ENCODE measurements at regions not wholly inside any gene's neighbourhood (a gene's known extent, or its start where the extent isn't known, plus 50 kb on each side); places are given as distances from the start of the nearest gene placed in this dataset.

- no peak for DNase-seq (ENCODE audit: low read depth in 2 of 2, low spot score in 1 of 2)
Observed at GRCh38 chr4:152115794-152116193, 355.0 kb upstream of the GATB start.

GRCh38 chr4:152115118-152115517 lies 354.3 kb upstream of the GATB start:
- DNase-seq (ENCODE audit: low read depth in 2 of 2, low spot score in 1 of 2) = no peak

- DNase-seq (ENCODE audit: low read depth in 2 of 2, low spot score in 1 of 2) = no peak
Observed at GRCh38 chr4:152114562-152114961, 353.8 kb upstream of the GATB start.

GRCh38 chr4:152112887-152113286 lies 352.1 kb upstream of the GATB start:
- DNase-seq (ENCODE audit: low read depth in 2 of 2, low spot score in 1 of 2) = no peak

GRCh38 chr4:152112190-152112589 lies 351.4 kb upstream of the GATB start:
- DNase-seq (ENCODE audit: low read depth in 2 of 2, low spot score in 1 of 2) = no peak

- DNase-seq (ENCODE audit: low read depth in 2 of 2, low spot score in 1 of 2) = no peak
Observed at GRCh38 chr4:152110780-152111179, 350.0 kb upstream of the GATB start.

- DNase-seq (ENCODE audit: low read depth in 2 of 2, low spot score in 1 of 2) = no peak
Observed at GRCh38 chr4:152109531-152110509, 349.0 kb upstream of the GATB start.

- DNase-seq (ENCODE audit: low read depth in 2 of 2, low spot score in 1 of 2) = no peak
Observed at GRCh38 chr4:152107736-152108500, 347.1 kb upstream of the GATB start.

GRCh38 chr4:152106781-152107321 lies 346.0 kb upstream of the GATB start:
- no peak for DNase-seq (ENCODE audit: low read depth in 2 of 2, low spot score in 1 of 2)

GRCh38 chr4:152106113-152106763 lies 345.4 kb upstream of the GATB start:
- DNase-seq (ENCODE audit: low read depth in 2 of 2, low spot score in 1 of 2) = no peak

GRCh38 chr4:152104901-152105357 lies 344.1 kb upstream of the GATB start:
- DNase-seq (ENCODE audit: low read depth in 2 of 2, low spot score in 1 of 2) = no peak

- DNase-seq (ENCODE audit: low read depth in 2 of 2, low spot score in 1 of 2) = no peak
Observed at GRCh38 chr4:152104356-152104755, 343.5 kb upstream of the GATB start.

GRCh38 chr4:152103181-152103901 lies 342.5 kb upstream of the GATB start:
- no peak for DNase-seq (ENCODE audit: low read depth in 2 of 2, low spot score in 1 of 2)

- DNase-seq (ENCODE audit: low read depth in 2 of 2, low spot score in 1 of 2) = no peak
Observed at GRCh38 chr4:152102436-152103000, 341.7 kb upstream of the GATB start.

GRCh38 chr4:152101556-152102435 lies 341.0 kb upstream of the GATB start:
- no peak for DNase-seq (ENCODE audit: low read depth in 2 of 2, low spot score in 1 of 2)

- peak; percentile 23 to 49 for DNase-seq (ENCODE audit: low read depth in 2 of 2, low spot score in 1 of 2)
Observed at GRCh38 chr4:152100379-152101201, 339.8 kb upstream of the GATB start.

GRCh38 chr4:152099981-152100378 lies 339.2 kb upstream of the GATB start:
- no peak for DNase-seq (ENCODE audit: low read depth in 2 of 2, low spot score in 1 of 2)

GRCh38 chr4:152099555-152099954 lies 338.7 kb upstream of the GATB start:
- no peak for DNase-seq (ENCODE audit: low read depth in 2 of 2, low spot score in 1 of 2)
